Effector memory CD4-positive, alpha-beta T cell (primary cell): ENCODE measurements at regions not wholly inside any gene's neighbourhood (a gene's known extent, or its start where the extent isn't known, plus 50 kb on each side); places are given as distances from the start of the nearest gene placed in this dataset.

Experiments
- DNase-seq, 3 donors: peaks; one replicate each; pipeline ENCODE4 v3.0.0-alpha.2; 2020
- H3K27ac ChIP-seq: 2 replicates; pipeline ENCODE4 v1.7.0; 2013; ENCODE audit warnings: mild to moderate bottlenecking, low read length, moderate library complexity; ENCODE audit not compliant: insufficient read depth, poor library complexity, severe bottlenecking
- H3K27me3 ChIP-seq: replicated peaks from 2 replicates; pipeline ENCODE4 v1.7.0; 2013; ENCODE audit warnings: mild to moderate bottlenecking, low read length; ENCODE audit not compliant: insufficient read depth, control insufficient read depth, poor library complexity, severe bottlenecking
- H3K36me3 ChIP-seq: 2 replicates; pipeline ENCODE4 v1.7.0; 2013; ENCODE audit warnings: mild to moderate bottlenecking, low read length, moderate library complexity; ENCODE audit not compliant: control insufficient read depth, insufficient read depth
- H3K4me1 ChIP-seq: 2 replicates; pipeline ENCODE4 v1.7.0; 2013; ENCODE audit warnings: low read length, mild to moderate bottlenecking; ENCODE audit not compliant: control insufficient read depth, insufficient read depth, poor library complexity, severe bottlenecking
- H3K4me3 ChIP-seq: 2 replicates; pipeline ENCODE4 v1.7.0; 2013; ENCODE audit warnings: low read length, low read depth, mild to moderate bottlenecking; ENCODE audit not compliant: insufficient read depth, poor library complexity, severe bottlenecking
- H3K9me3 ChIP-seq: 2 replicates; pipeline ENCODE4 v1.7.0; 2013; ENCODE audit warnings: mild to moderate bottlenecking, low read length, moderate library complexity; ENCODE audit not compliant: control insufficient read depth

GRCh38 chr3:106333911-106334618 is 465.3 kb upstream of the CBLB start:
- Histone ChIP-seq H3K36me3 (no peaks in the 10 kb centered on the region), H3K4me1 (peaks cover 12% of the 10 kb centered on the region), H3K9me3 (no peaks in the 10 kb centered on the region), H3K27ac (no peak overlapping the region), H3K27me3 (no peaks in the 10 kb centered on the region), H3K4me3 (no peak overlapping the region)
- DNase-seq, result peak in 1 of 3 donors; percentile 6

GRCh38 chr3:106336619-106337018 is 467.8 kb upstream of the CBLB start:
- H3K27ac ChIP-seq, result no peak overlapping the region
- peaks cover 14% of the 10 kb centered on the region for H3K4me1 ChIP-seq
- H3K27me3 ChIP-seq, result no peaks in the 10 kb centered on the region
- no peaks in the 10 kb centered on the region for H3K36me3 ChIP-seq
- H3K4me3 ChIP-seq, result no peak overlapping the region
- H3K9me3 ChIP-seq, result no peaks in the 10 kb centered on the region
- no peak for DNase-seq

- DNase-seq, result no peak
- Histone ChIP-seq H3K4me1 (peaks cover 14% of the 10 kb centered on the region), H3K36me3 (no peaks in the 10 kb centered on the region), H3K27ac (no peak overlapping the region), H3K9me3 (no peaks in the 10 kb centered on the region), H3K27me3 (no peaks in the 10 kb centered on the region), H3K4me3 (no peak overlapping the region)
These were observed 468.3 kb upstream of the CBLB start for GRCh38 chr3:106337116-106337515.

GRCh38 chr3:106338582-106339214 is 469.9 kb upstream of the CBLB start:
- Histone ChIP-seq H3K27ac (peak overlapping the region; percentile 47), H3K27me3 (no peaks in the 10 kb centered on the region), H3K36me3 (no peaks in the 10 kb centered on the region), H3K4me3 (peak overlapping the region; percentile 27), H3K9me3 (no peaks in the 10 kb centered on the region), H3K4me1 (peaks cover 14% of the 10 kb centered on the region)
- DNase-seq, result no peak

- Histone ChIP-seq H3K4me3 (no peak overlapping the region), H3K4me1 (peaks cover 12% of the 10 kb centered on the region), H3K27me3 (no peaks in the 10 kb centered on the region), H3K9me3 (no peaks in the 10 kb centered on the region), H3K27ac (no peak overlapping the region), H3K36me3 (no peaks in the 10 kb centered on the region)
- DNase-seq, result no peak
These were observed 470.7 kb upstream of the CBLB start for GRCh38 chr3:106339551-106339950.

GRCh38 chr3:106341087-106341486 is 472.3 kb upstream of the CBLB start:
- Histone ChIP-seq H3K4me3 (no peak overlapping the region), H3K9me3 (no peaks in the 10 kb centered on the region), H3K27me3 (no peaks in the 10 kb centered on the region), H3K4me1 (peaks cover 12% of the 10 kb centered on the region), H3K36me3 (no peaks in the 10 kb centered on the region), H3K27ac (no peak overlapping the region)
- DNase-seq, result no peak

GRCh38 chr3:106341586-106342162 is 472.9 kb upstream of the CBLB start:
- Histone ChIP-seq H3K27me3 (no peaks in the 10 kb centered on the region), H3K9me3 (no peaks in the 10 kb centered on the region), H3K27ac (no peak overlapping the region), H3K4me3 (no peak overlapping the region), H3K36me3 (no peaks in the 10 kb centered on the region), H3K4me1 (peaks cover 12% of the 10 kb centered on the region)
- DNase-seq, result no peak

- Histone ChIP-seq H3K9me3 (no peaks in the 10 kb centered on the region), H3K36me3 (no peaks in the 10 kb centered on the region), H3K27ac (no peak overlapping the region), H3K27me3 (no peaks in the 10 kb centered on the region), H3K4me3 (no peak overlapping the region), H3K4me1 (peaks cover 12% of the 10 kb centered on the region)
- no peak for DNase-seq
These were observed 473.6 kb upstream of the CBLB start for GRCh38 chr3:106342386-106342785.

GRCh38 chr3:106343811-106344210 is 475.0 kb upstream of the CBLB start:
- no peak overlapping the region for H3K27ac ChIP-seq
- no peak overlapping the region for H3K4me3 ChIP-seq
- no peaks in the 10 kb centered on the region for H3K36me3 ChIP-seq
- H3K27me3 ChIP-seq, result no peaks in the 10 kb centered on the region
- no peaks in the 10 kb centered on the region for H3K9me3 ChIP-seq
- no peak for DNase-seq
- peaks cover 3% of the 10 kb centered on the region for H3K4me1 ChIP-seq

- peaks cover 3% of the 10 kb centered on the region for H3K4me1 ChIP-seq
- H3K36me3 ChIP-seq, result no peaks in the 10 kb centered on the region
- H3K27ac ChIP-seq, result no peak overlapping the region
- no peaks in the 10 kb centered on the region for H3K27me3 ChIP-seq
- H3K4me3 ChIP-seq, result no peak overlapping the region
- no peak for DNase-seq
- H3K9me3 ChIP-seq, result no peaks in the 10 kb centered on the region
These were observed 476.7 kb upstream of the CBLB start for GRCh38 chr3:106345353-106346027.
